HAP-1 (cell line): ENCODE measurements at regions not wholly inside any gene's neighbourhood (a gene's known extent, or its start where the extent isn't known, plus 50 kb on each side); places are given as distances from the start of the nearest gene placed in this dataset.
"Not testable (repeated sequence)": the region's sequence is repeated elsewhere in the genome, so short reads cannot be mapped to it uniquely, and the experiment has no call there.

ENCODE experiments used
- DNase-seq, 2 experiments: peaks; one replicate each; pipeline ENCODE4 v3.0.0-alpha.2; 2016 to 2020; ENCODE audit warnings: low spot score in 2 of 2
- H3K27me3 ChIP-seq: fragments of 250-450 bp; sonication (Bioruptor Pico); 2 replicates; pipeline ENCODE4 v1.5.1; 2020; ENCODE audit warnings: low read depth, mild to moderate bottlenecking, moderate library complexity
- H3K36me3 ChIP-seq: fragments of 250-450 bp; sonication (Bioruptor Pico); replicated peaks from 2 replicates; pipeline ENCODE4 v1.5.1; 2020; ENCODE audit warnings: mild to moderate bottlenecking
- H3K4me1 ChIP-seq: fragments of 250-450 bp; sonication (Bioruptor Pico); 2 replicates; pipeline ENCODE4 v1.5.1; 2020; ENCODE audit warnings: mild to moderate bottlenecking
- H3K4me3 ChIP-seq: fragments of 250-450 bp; sonication (Bioruptor Pico); 2 replicates; pipeline ENCODE4 v1.5.1; 2020; ENCODE audit warnings: mild to moderate bottlenecking, moderate library complexity
- H3K9me3 ChIP-seq: fragments of 250-450 bp; sonication (Bioruptor Pico); 2 replicates; pipeline ENCODE4 v1.5.1; 2020; ENCODE audit warnings: mild to moderate bottlenecking, moderate library complexity
- in situ Hi-C: fragments of 300-500 bp; cut with MboI; formaldehyde crosslinking; loops from 3 replicates; pipeline ENCODE4 v1.14.3; 2020; ENCODE audit warnings: low sequenced_read_pairs, inconsistent platforms, mixed read lengths

- peaks cover 21% of the 10 kb centered on the region for H3K27me3 ChIP-seq
- H3K4me1 ChIP-seq: no peaks in the 10 kb centered on the region
- in situ Hi-C loops: no loop called here
- H3K9me3 ChIP-seq: no peaks in the 10 kb centered on the region
- no peak overlapping the region for H3K4me3 ChIP-seq
- no peaks in the 10 kb centered on the region for H3K36me3 ChIP-seq
- no peak for DNase-seq
Observed at GRCh38 chr6:17001188-17001587, 100.7 kb upstream of the STMND1 start.

- no peak overlapping the region for H3K4me3 ChIP-seq
- in situ Hi-C loops: no loop called here
- no peaks in the 10 kb centered on the region for H3K4me1 ChIP-seq
- no peak for DNase-seq
- peaks cover 24% of the 10 kb centered on the region for H3K27me3 ChIP-seq
- no peaks in the 10 kb centered on the region for H3K36me3 ChIP-seq
- H3K9me3 ChIP-seq: no peaks in the 10 kb centered on the region
Observed at GRCh38 chr6:16999491-17000436, 102.1 kb upstream of the STMND1 start.

- Histone ChIP-seq H3K27me3 (peaks cover 14% of the 10 kb centered on the region), H3K4me1 (no peaks in the 10 kb centered on the region), H3K4me3 (no peak overlapping the region), H3K36me3 (no peaks in the 10 kb centered on the region), H3K9me3 (no peaks in the 10 kb centered on the region)
- in situ Hi-C loops: no loop called here
- DNase-seq: no peak
Observed at GRCh38 chr6:16998461-16998860, 103.4 kb upstream of the STMND1 start.

GRCh38 chr6:16995511-16996250 is 106.2 kb upstream of the STMND1 start:
- Histone ChIP-seq H3K4me1 (no peaks in the 10 kb centered on the region), H3K4me3 (no peak overlapping the region), H3K9me3 (no peaks in the 10 kb centered on the region), H3K27me3 (peaks cover 12% of the 10 kb centered on the region; the same call in 1 of the 2 replicates), H3K36me3 (no peaks in the 10 kb centered on the region)
- no peak for DNase-seq
- in situ Hi-C loops: no loop called here

GRCh38 chr6:16993396-16993795 is 108.5 kb upstream of the STMND1 start:
- Histone ChIP-seq H3K9me3 (no peaks in the 10 kb centered on the region; the same call in 1 of the 2 replicates), H3K36me3 (no peaks in the 10 kb centered on the region), H3K27me3 (peaks cover 11% of the 10 kb centered on the region; the same call in 1 of the 2 replicates), H3K4me3 (no peak overlapping the region), H3K4me1 (no peaks in the 10 kb centered on the region)
- in situ Hi-C loops: no loop called here
- DNase-seq: no peak

GRCh38 chr6:16991981-16992629 is 109.7 kb upstream of the STMND1 start:
- in situ Hi-C loops: no loop called here

GRCh38 chr6:16989976-16990375 is 111.9 kb upstream of the STMND1 start:
- in situ Hi-C loops: not testable (repeated sequence)

More at GRCh38 chr6:16991981-16992629, 109.7 kb upstream of the STMND1 start:
- Histone ChIP-seq H3K4me1 (no peaks in the 10 kb centered on the region), H3K36me3 (no peaks in the 10 kb centered on the region), H3K27me3 (peaks cover 11% of the 10 kb centered on the region; the same call in 1 of the 2 replicates), H3K9me3 (no peaks in the 10 kb centered on the region; the same call in 1 of the 2 replicates), H3K4me3 (no peak overlapping the region)
- DNase-seq: no peak

GRCh38 chr6:16989382-16989781 is 112.5 kb upstream of the STMND1 start:
- no peak for DNase-seq
- in situ Hi-C loops: no loop called here
- H3K4me3 ChIP-seq: no peak overlapping the region
- H3K36me3 ChIP-seq: no peaks in the 10 kb centered on the region
- no peaks in the 10 kb centered on the region; the same call in 1 of the 2 replicates for H3K9me3 ChIP-seq
- H3K27me3 ChIP-seq: peaks cover 8% of the 10 kb centered on the region; the same call in 1 of the 2 replicates
- no peaks in the 10 kb centered on the region for H3K4me1 ChIP-seq

More at GRCh38 chr6:16989976-16990375, 111.9 kb upstream of the STMND1 start:
- H3K4me3 ChIP-seq, H3K9me3 ChIP-seq, DNase-seq, H3K27me3 ChIP-seq, H3K4me1 ChIP-seq, H3K36me3 ChIP-seq: not testable (repeated sequence)

- Histone ChIP-seq H3K27me3 (peaks cover 12% of the 10 kb centered on the region), H3K36me3 (no peaks in the 10 kb centered on the region)
- in situ Hi-C loops: no loop called here
Observed at GRCh38 chr6:16987996-16988395, 113.9 kb upstream of the STMND1 start.

GRCh38 chr6:16985513-16986284 is 116.2 kb upstream of the STMND1 start:
- Histone ChIP-seq H3K4me3 (no peak overlapping the region), H3K36me3 (no peaks in the 10 kb centered on the region), H3K9me3 (no peaks in the 10 kb centered on the region; the same call in none of the 2 replicates), H3K4me1 (no peaks in the 10 kb centered on the region), H3K27me3 (peaks cover 20% of the 10 kb centered on the region)
- in situ Hi-C loops: no loop called here
- DNase-seq: no peak

More at GRCh38 chr6:16987996-16988395, 113.9 kb upstream of the STMND1 start:
- Histone ChIP-seq H3K9me3 (no peaks in the 10 kb centered on the region; the same call in 1 of the 2 replicates), H3K4me3 (no peak overlapping the region), H3K4me1 (no peaks in the 10 kb centered on the region)
- DNase-seq: no peak

- Histone ChIP-seq H3K4me3 (no peak overlapping the region), H3K36me3 (no peaks in the 10 kb centered on the region), H3K27me3 (peaks cover 24% of the 10 kb centered on the region), H3K4me1 (no peaks in the 10 kb centered on the region), H3K9me3 (no peaks in the 10 kb centered on the region; the same call in 1 of the 2 replicates)
- DNase-seq: no peak
- in situ Hi-C loops: no loop called here
Observed at GRCh38 chr6:16982807-16983206, 119.0 kb upstream of the STMND1 start.

- no peak overlapping the region for H3K4me3 ChIP-seq
Observed at GRCh38 chr6:16979677-16980370, 122.0 kb upstream of the STMND1 start.

More at GRCh38 chr6:16979677-16980370, 122.0 kb upstream of the STMND1 start:
- in situ Hi-C loops: no loop called here
- no peak for DNase-seq
- Histone ChIP-seq H3K36me3 (no peaks in the 10 kb centered on the region), H3K4me1 (no peaks in the 10 kb centered on the region), H3K27me3 (peaks cover 29% of the 10 kb centered on the region), H3K9me3 (no peaks in the 10 kb centered on the region; the same call in 1 of the 2 replicates)
